Vagina (tissue), 2 donors: ENCODE measurements at regions not wholly inside any gene's neighbourhood (a gene's known extent, or its start where the extent isn't known, plus 50 kb on each side); places are given as distances from the start of the nearest gene placed in this dataset.

Source experiments
- CTCF ChIP-seq, 3 experiments: fragments of 450-650 bp in 2 of 3; fragments of 200-600 bp in 1 of 3; sonication (generic) in 1 of 3; IDR thresholded peaks; one replicate each; pipeline ENCODE4 v1.5.1; 2017 to 2019; ENCODE audit warnings: antibody characterized with exemption in 3 of 3, mild to moderate bottlenecking in 2 of 3, moderate library complexity in 2 of 3
- POLR2A ChIP-seq, 2 donors: fragments of 450-650 bp; IDR thresholded peaks; one replicate each; pipeline ENCODE4 v1.6.1; 2017; ENCODE audit warnings: antibody characterized with exemption in 2 of 2, mild to moderate bottlenecking in 2 of 2, moderate library complexity in 2 of 2
- POLR2AphosphoS5 ChIP-seq, 2 donors: sonication (generic); formaldehyde crosslinking; IDR thresholded peaks; one replicate each; pipeline ENCODE4 v1.9.0; 2017; ENCODE audit warnings: antibody characterized with exemption in 2 of 2, mild to moderate bottlenecking in 2 of 2, low read depth in 1 of 2; ENCODE audit not compliant: insufficient read depth in 1 of 2

GRCh38 chr18:67282796-67283195, 233.7 kb downstream of the DSEL start:
- TF ChIP-seq CTCF (IDR thresholded peaks at IDR 0.05) (no peak), POLR2AphosphoS5 (IDR thresholded peaks at IDR 0.05; ENCODE audit: insufficient read depth in 1 of 2, low read depth in 1 of 2) (no peak), POLR2A (IDR thresholded peaks at IDR 0.05) (no peak)
